ENCODE measurements at regions not wholly inside any gene's neighbourhood (a gene's known extent, or its start where the extent isn't known, plus 50 kb on each side); places are given as distances from the start of the nearest gene placed in this dataset.

DNA sequence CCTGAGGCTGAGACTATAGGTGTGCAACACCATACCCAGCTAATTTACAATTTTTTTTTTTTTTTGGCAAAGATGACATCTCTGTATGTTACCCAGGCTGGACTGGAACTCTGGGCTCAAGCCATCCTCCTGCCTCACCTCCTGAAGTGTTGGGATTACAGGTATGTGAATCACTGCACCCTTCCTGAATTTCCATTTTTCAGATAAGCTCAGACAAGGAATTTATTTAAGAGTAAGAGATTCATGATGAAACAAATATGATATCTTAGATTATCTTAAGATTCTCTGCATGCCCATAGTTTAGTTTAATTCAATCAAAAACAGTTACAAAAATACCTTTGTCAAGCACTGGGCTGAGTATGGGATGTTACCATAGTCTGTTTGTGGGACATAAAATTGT lies 128.4 kb upstream of the BASP1 start:
- TF ChIP-seq CHD2 (IDR thresholded peaks at IDR 0.05; ENCODE audit: low read length, partially characterized antibody) (no peak), RAD21 (IDR thresholded peaks at IDR 0.05; ENCODE audit: low read length) (no peak), TAF1 (IDR thresholded peaks at IDR 0.05; ENCODE audit: borderline replicate concordance, low read depth, low read length) (no peak), JUND (IDR thresholded peaks at IDR 0.05) (no peak)
- TF ChIP-seq, protein P1, sequence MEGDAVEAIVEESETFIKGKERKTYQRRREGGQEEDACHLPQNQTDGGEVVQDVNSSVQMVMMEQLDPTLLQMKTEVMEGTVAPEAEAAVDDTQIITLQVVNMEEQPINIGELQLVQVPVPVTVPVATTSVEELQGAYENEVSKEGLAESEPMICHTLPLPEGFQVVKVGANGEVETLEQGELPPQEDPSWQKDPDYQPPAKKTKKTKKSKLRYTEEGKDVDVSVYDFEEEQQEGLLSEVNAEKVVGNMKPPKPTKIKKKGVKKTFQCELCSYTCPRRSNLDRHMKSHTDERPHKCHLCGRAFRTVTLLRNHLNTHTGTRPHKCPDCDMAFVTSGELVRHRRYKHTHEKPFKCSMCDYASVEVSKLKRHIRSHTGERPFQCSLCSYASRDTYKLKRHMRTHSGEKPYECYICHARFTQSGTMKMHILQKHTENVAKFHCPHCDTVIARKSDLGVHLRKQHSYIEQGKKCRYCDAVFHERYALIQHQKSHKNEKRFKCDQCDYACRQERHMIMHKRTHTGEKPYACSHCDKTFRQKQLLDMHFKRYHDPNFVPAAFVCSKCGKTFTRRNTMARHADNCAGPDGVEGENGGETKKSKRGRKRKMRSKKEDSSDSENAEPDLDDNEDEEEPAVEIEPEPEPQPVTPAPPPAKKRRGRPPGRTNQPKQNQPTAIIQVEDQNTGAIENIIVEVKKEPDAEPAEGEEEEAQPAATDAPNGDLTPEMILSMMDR (IDR thresholded peaks at IDR 0.05), result no peak
- TF ChIP-seq, protein P2, sequence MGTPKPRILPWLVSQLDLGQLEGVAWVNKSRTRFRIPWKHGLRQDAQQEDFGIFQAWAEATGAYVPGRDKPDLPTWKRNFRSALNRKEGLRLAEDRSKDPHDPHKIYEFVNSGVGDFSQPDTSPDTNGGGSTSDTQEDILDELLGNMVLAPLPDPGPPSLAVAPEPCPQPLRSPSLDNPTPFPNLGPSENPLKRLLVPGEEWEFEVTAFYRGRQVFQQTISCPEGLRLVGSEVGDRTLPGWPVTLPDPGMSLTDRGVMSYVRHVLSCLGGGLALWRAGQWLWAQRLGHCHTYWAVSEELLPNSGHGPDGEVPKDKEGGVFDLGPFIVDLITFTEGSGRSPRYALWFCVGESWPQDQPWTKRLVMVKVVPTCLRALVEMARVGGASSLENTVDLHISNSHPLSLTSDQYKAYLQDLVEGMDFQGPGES (IDR thresholded peaks at IDR 0.05; ENCODE audit: low read depth, low read length), result no peak
- TF ChIP-seq, protein P3, sequence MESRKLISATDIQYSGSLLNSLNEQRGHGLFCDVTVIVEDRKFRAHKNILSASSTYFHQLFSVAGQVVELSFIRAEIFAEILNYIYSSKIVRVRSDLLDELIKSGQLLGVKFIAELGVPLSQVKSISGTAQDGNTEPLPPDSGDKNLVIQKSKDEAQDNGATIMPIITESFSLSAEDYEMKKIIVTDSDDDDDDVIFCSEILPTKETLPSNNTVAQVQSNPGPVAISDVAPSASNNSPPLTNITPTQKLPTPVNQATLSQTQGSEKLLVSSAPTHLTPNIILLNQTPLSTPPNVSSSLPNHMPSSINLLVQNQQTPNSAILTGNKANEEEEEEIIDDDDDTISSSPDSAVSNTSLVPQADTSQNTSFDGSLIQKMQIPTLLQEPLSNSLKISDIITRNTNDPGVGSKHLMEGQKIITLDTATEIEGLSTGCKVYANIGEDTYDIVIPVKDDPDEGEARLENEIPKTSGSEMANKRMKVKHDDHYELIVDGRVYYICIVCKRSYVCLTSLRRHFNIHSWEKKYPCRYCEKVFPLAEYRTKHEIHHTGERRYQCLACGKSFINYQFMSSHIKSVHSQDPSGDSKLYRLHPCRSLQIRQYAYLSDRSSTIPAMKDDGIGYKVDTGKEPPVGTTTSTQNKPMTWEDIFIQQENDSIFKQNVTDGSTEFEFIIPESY (IDR thresholded peaks at IDR 0.05; ENCODE audit: borderline replicate concordance, low read depth), result no peak
- Histone ChIP-seq H3K27ac (ENCODE audit: low read depth in 2 of 2, low read length in 1 of 2) (no peak overlapping the region), H3K79me2 (ENCODE audit: insufficient read depth) (no peaks in the 10 kb centered on the region), H3K4me2 (no peak overlapping the region), H3K9me3 (no peaks in the 10 kb centered on the region), H3K36me3 (replicated peaks in 1 of 2; ENCODE audit: control insufficient read depth in 1 of 2, insufficient read depth in 2 of 2, low read length in 1 of 2) (no peaks in the 10 kb centered on the region), H3K27me3 (ENCODE audit: insufficient read depth) (no peaks in the 10 kb centered on the region), H3K4me1 (ENCODE audit: control insufficient read depth in 1 of 2, insufficient read depth in 2 of 2, low read depth in 1 of 2, low read length in 1 of 2) (no peaks in the 10 kb centered on the region), H3F3A (replicated peaks; ENCODE audit: insufficient read depth) (no peaks in the 10 kb centered on the region), H4K20me1 (ENCODE audit: insufficient read depth) (no peaks in the 10 kb centered on the region), H2AFZ (ENCODE audit: low read depth) (no peak overlapping the region), H3K9ac (no peak overlapping the region), H3K4me3 (ENCODE audit: low read depth in 2 of 2, low read length in 1 of 2) (no peak overlapping the region), H3K9me2 (no peaks in the 10 kb centered on the region)
- DNase-seq, result no peak
- POLR2A ChIA-PET, result no interaction called here
- CTCF ChIA-PET, result no interaction called here

DNA sequence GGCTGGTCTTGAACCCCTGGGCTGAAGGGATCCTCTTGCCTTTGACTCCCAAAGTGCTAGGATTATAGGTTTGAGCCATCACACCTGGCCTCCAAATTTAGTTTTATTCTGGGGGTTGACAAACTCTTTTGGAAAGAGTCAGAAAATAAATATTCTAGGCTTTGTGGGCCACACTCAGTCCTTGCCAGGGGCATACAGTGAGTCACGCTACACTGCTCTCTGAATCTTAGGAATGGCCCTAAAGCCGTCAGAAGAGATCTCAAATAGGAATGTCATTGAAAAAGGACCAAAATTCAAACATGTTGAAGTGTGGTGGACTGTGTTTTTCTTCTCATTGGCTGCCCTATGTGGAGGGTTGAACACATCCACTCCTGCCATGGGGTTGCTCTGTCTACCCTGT lies 127.7 kb upstream of the BASP1 start:
- DNase-seq, result no peak
- no peaks in the 10 kb centered on the region for H3K9me2 ChIP-seq
- no peaks in the 10 kb centered on the region for H3K36me3 ChIP-seq (replicated peaks in 1 of 2; ENCODE audit: control insufficient read depth in 1 of 2, insufficient read depth in 2 of 2, low read length in 1 of 2)
- H3K27ac ChIP-seq (ENCODE audit: low read depth in 2 of 2, low read length in 1 of 2), result no peak overlapping the region
- H3F3A ChIP-seq (replicated peaks; ENCODE audit: insufficient read depth), result no peaks in the 10 kb centered on the region
- ChIA-PET POLR2A (no interaction called here), CTCF (no interaction called here)
- TF ChIP-seq, protein P4, sequence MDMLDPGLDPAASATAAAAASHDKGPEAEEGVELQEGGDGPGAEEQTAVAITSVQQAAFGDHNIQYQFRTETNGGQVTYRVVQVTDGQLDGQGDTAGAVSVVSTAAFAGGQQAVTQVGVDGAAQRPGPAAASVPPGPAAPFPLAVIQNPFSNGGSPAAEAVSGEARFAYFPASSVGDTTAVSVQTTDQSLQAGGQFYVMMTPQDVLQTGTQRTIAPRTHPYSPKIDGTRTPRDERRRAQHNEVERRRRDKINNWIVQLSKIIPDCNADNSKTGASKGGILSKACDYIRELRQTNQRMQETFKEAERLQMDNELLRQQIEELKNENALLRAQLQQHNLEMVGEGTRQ (IDR thresholded peaks at IDR 0.05; ENCODE audit: borderline replicate concordance, low read depth, low read length), result no peak
- TF ChIP-seq GATA2 (CRISPR knock-in tag; IDR thresholded peaks at IDR 0.05), result no peak
- no peak for TF ChIP-seq EP300 (IDR thresholded peaks at IDR 0.05; ENCODE audit: borderline replicate concordance in 1 of 2, low read depth in 1 of 2, low read length in 1 of 2)
- no peak for TF ChIP-seq TEAD4 (IDR thresholded peaks at IDR 0.05; ENCODE audit: borderline replicate concordance, insufficient read depth)
- no peak for TF ChIP-seq MXI1 (IDR thresholded peaks at IDR 0.05; ENCODE audit: low read depth, low read length)
- H3K9me3 ChIP-seq, result no peaks in the 10 kb centered on the region
- H3K79me2 ChIP-seq (ENCODE audit: insufficient read depth), result no peaks in the 10 kb centered on the region
- no peak overlapping the region for H3K4me2 ChIP-seq
- no peak overlapping the region for H3K4me3 ChIP-seq (ENCODE audit: low read depth in 2 of 2, low read length in 1 of 2)
- H2AFZ ChIP-seq (ENCODE audit: low read depth), result no peak overlapping the region
- no peaks in the 10 kb centered on the region for H4K20me1 ChIP-seq (ENCODE audit: insufficient read depth)
- no peak overlapping the region for H3K9ac ChIP-seq
- no peaks in the 10 kb centered on the region for H3K27me3 ChIP-seq (ENCODE audit: insufficient read depth)
- H3K4me1 ChIP-seq (ENCODE audit: control insufficient read depth in 1 of 2, insufficient read depth in 2 of 2, low read depth in 1 of 2, low read length in 1 of 2), result no peaks in the 10 kb centered on the region
- 95% methylated on average over 2 of the region's 2 CpGs for WGBS (ENCODE audit: low lambda C conversion rate)

Measured in SK-N-SH (cell line).